Thyroid gland (tissue), 4 donors: ENCODE measurements at regions not wholly inside any gene's neighbourhood (a gene's known extent, or its start where the extent isn't known, plus 50 kb on each side); places are given as distances from the start of the nearest gene placed in this dataset.

Experiments
- DNase-seq, 2 donors: peaks; one replicate each; pipeline ENCODE4 v3.0.0-alpha.2; 2019
- H3K27ac ChIP-seq, 3 donors: fragments of 200-600 bp; sonication (generic); 1 replicate in 2 of 3; 2 replicates in 1 of 3; pipeline ENCODE4 v1.5.1; 2016 to 2019; ENCODE audit warnings: mild to moderate bottlenecking in 1 of 3, moderate library complexity in 1 of 3
- H3K27me3 ChIP-seq: fragments of 200-600 bp; sonication (generic); one replicate; pipeline ENCODE4 v1.5.1; 2019
- H3K36me3 ChIP-seq, 2 donors: fragments of 200-600 bp; sonication (generic); one replicate each; pipeline ENCODE4 v1.5.1; 2016 to 2019
- H3K4me1 ChIP-seq, 2 donors: fragments of 200-600 bp; sonication (generic); one replicate each; pipeline ENCODE4 v1.5.1; 2017 to 2019
- H3K4me3 ChIP-seq, 3 donors: fragments of 200-600 bp; sonication (generic); replicated peaks in 1 of 3; 1 replicate in 2 of 3; 2 replicates in 1 of 3; pipeline ENCODE4 v1.5.1; 2016; ENCODE audit warnings: mild to moderate bottlenecking in 1 of 3
- H3K9me3 ChIP-seq: fragments of 200-600 bp; sonication (generic); one replicate; pipeline ENCODE4 v1.5.1; 2017
- CTCF ChIP-seq, 6 experiments: fragments of 200-600 bp in 3 of 6; fragments of 450-650 bp in 3 of 6; sonication (generic) in 3 of 6; IDR thresholded peaks; one replicate each; pipeline ENCODE4 v1.5.1; 2016 to 2019; ENCODE audit warnings: antibody characterized with exemption in 6 of 6, mild to moderate bottlenecking in 2 of 6, inconsistent platforms in 1 of 6, moderate library complexity in 1 of 6
- POLR2A ChIP-seq, 2 donors: fragments of 450-650 bp; IDR thresholded peaks; one replicate each; pipeline ENCODE4 v1.6.1; 2017; ENCODE audit warnings: antibody characterized with exemption in 2 of 2, mild to moderate bottlenecking in 2 of 2, moderate library complexity in 1 of 2
- WGBS, 2 donors: methylation state at CpG; one replicate each; pipeline ENCODE4 v1.1.5; 2017; 5-methylcytosine and 5-hydroxymethylcytosine counted together
- intact Hi-C: fragments of 100-400 bp; cut with DNase I; formaldehyde crosslinking; loops from one replicate; pipeline ENCODE4 v1.15.1; 2023

GRCh38 chr18:78221496-78221895, 758.1 kb upstream of the SALL3 start:
- H3K4me3 ChIP-seq, result no peak overlapping the region
- WGBS, 2 donors, result 21 to 26% methylated on average over 10 of the region's 10 CpGs
- no peaks in the 10 kb centered on the region for H3K27me3 ChIP-seq
- DNase-seq, result no peak
- no peaks in the 10 kb centered on the region for H3K36me3 ChIP-seq
- no peak for TF ChIP-seq POLR2A (IDR thresholded peaks at IDR 0.05)
- no peak for TF ChIP-seq CTCF (IDR thresholded peaks at IDR 0.05)
- H3K9me3 ChIP-seq, result no peaks in the 10 kb centered on the region
- intact Hi-C loops, result no loop called here
- no peaks in the 10 kb centered on the region for H3K4me1 ChIP-seq
- H3K27ac ChIP-seq, result no peak overlapping the region

- H3K4me3 ChIP-seq, result no peak overlapping the region
- H3K27ac ChIP-seq, result no peak overlapping the region
- TF ChIP-seq POLR2A (IDR thresholded peaks at IDR 0.05) (no peak), CTCF (IDR thresholded peaks at IDR 0.05) (no peak)
- WGBS, 2 donors, result 73 to 83% methylated on average over 6 to 11 of the region's 19 CpGs
- no peaks in the 10 kb centered on the region for H3K4me1 ChIP-seq
- H3K27me3 ChIP-seq, result no peaks in the 10 kb centered on the region
- H3K36me3 ChIP-seq, result no peaks in the 10 kb centered on the region
- H3K9me3 ChIP-seq, result no peaks in the 10 kb centered on the region
- intact Hi-C loops, result no loop called here
- no peak for DNase-seq
Measured at GRCh38 chr18:78228974-78229373, 750.6 kb upstream of the SALL3 start.

- H3K4me1 ChIP-seq, result no peaks in the 10 kb centered on the region
- no peak overlapping the region for H3K27ac ChIP-seq
- no peak overlapping the region for H3K4me3 ChIP-seq
- no peaks in the 10 kb centered on the region for H3K36me3 ChIP-seq
- H3K27me3 ChIP-seq, result no peaks in the 10 kb centered on the region
- TF ChIP-seq CTCF (IDR thresholded peaks at IDR 0.05), result no peak
- no peak for TF ChIP-seq POLR2A (IDR thresholded peaks at IDR 0.05)
- intact Hi-C loops, result no loop called here
- no peak for DNase-seq
- 73 to 76% methylated on average over 4 of the region's 4 CpGs for WGBS, 2 donors
- no peaks in the 10 kb centered on the region for H3K9me3 ChIP-seq
Measured at GRCh38 chr18:78230911-78231310, 748.7 kb upstream of the SALL3 start.

- TF ChIP-seq POLR2A (IDR thresholded peaks at IDR 0.05) (no peak), CTCF (IDR thresholded peaks at IDR 0.05) (no peak)
- WGBS, 2 donors, result 74 to 82% methylated on average over 11 of the region's 11 CpGs
- Histone ChIP-seq H3K27me3 (no peaks in the 10 kb centered on the region), H3K9me3 (no peaks in the 10 kb centered on the region), H3K4me3 (no peak overlapping the region), H3K27ac (no peak overlapping the region), H3K36me3 (no peaks in the 10 kb centered on the region), H3K4me1 (no peaks in the 10 kb centered on the region)
- DNase-seq, result no peak
- intact Hi-C loops, result no loop called here
Measured at GRCh38 chr18:78232196-78232595, 747.4 kb upstream of the SALL3 start.

- Histone ChIP-seq H3K4me1 (no peaks in the 10 kb centered on the region), H3K27me3 (no peaks in the 10 kb centered on the region), H3K4me3 (no peak overlapping the region), H3K36me3 (no peaks in the 10 kb centered on the region), H3K27ac (no peak overlapping the region), H3K9me3 (no peaks in the 10 kb centered on the region)
- no peak for DNase-seq
- WGBS, 2 donors, result 95 to 98% methylated on average over 12 of the region's 12 CpGs
- TF ChIP-seq POLR2A (IDR thresholded peaks at IDR 0.05), result no peak
- no peak for TF ChIP-seq CTCF (IDR thresholded peaks at IDR 0.05)
- intact Hi-C loops, result no loop called here
Measured at GRCh38 chr18:78237864-78238263, 741.8 kb upstream of the SALL3 start.
